ENCODE measurements at regions not wholly inside any gene's neighbourhood (a gene's known extent, or its start where the extent isn't known, plus 50 kb on each side); places are given as distances from the start of the nearest gene placed in this dataset.
A peak's percentile ranks its signal among the peaks of the same experiment; 100 is the strongest.

DNA sequence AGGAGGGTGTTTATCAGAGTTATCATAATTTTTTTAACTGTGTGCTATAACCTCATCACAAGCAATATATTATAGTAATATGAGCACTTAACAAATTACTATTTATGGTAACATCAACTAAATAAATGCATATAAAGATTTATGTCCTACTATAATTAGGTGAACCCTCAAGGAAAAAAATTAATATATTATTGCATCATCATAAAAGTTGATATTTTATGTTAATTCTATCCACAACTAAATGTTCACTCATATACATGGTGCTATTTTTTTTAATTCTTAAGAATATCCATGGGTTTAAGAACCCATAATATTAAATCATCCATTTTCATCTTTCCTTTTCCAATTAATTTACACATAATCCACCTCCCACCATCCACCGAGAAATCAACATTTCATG is 506.0 kb upstream of the USP15 start:
- H3K4me1 ChIP-seq (ENCODE audit: insufficient read depth) = peaks cover 18% of the 10 kb centered on the region
- TF ChIP-seq EZH2phosphoT487 (IDR thresholded peaks at IDR 0.05; ENCODE audit: insufficient read depth, low read depth) = no peak

DNA sequence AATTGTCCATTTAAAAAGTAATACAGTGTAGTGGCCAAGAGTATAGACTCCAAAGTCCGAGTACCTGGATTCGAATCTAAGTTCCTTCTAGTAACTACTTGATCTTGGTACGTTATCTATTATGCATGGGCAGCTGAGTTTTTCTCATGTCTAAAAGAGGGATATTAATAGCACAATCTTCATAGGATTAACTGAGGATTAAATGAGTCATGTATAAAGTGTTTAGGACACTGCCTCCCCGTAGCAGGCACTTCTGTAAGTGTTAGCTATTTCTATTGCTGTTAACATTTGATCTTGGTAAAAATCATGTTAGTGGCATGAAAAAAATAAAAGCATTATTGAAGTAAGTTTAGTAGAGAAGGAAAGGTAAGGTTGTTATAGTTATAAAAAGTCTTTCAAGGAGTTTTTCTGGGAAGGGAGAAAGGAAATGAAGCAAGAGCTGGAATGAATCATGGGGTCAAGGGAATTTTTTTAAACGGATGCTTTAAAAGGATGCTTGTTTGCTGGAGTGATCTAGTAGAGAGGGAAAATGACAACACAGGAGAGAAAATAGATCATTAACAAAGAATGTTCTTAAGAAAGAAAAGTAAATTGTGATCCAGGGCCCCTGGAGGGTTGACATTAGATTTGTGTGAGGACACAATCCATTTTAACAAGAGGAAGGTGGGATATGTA is 502.2 kb upstream of the USP15 start:
- no peaks in the 10 kb centered on the region for H3K9me2 ChIP-seq (ENCODE audit: insufficient read depth)
- DNase-seq = peak; percentile 68
- 31 to 36% methylated on average over 5 of the region's 5 CpGs for WGBS, 2 experiments (ENCODE audit: low coverage in 1 of 2, low lambda C conversion rate in 2 of 2, missing lambda C conversion rate in 2 of 2)
- H3K4me2 ChIP-seq (ENCODE audit: unreplicated experiment) = peak overlapping the region; percentile 19
- H3K36me3 ChIP-seq (ENCODE audit: low read depth) = no peaks in the 10 kb centered on the region
- no peak for TF ChIP-seq EZH2 (IDR thresholded peaks at IDR 0.05; ENCODE audit: insufficient read depth, poor library complexity, severe bottlenecking)
- no peak for TF ChIP-seq EZH2phosphoT487 (IDR thresholded peaks at IDR 0.05; ENCODE audit: insufficient read depth, low read depth)
- H2AFZ ChIP-seq = no peak overlapping the region
- no peaks in the 10 kb centered on the region for H3K79me2 ChIP-seq (ENCODE audit: insufficient read depth)
- peaks cover 18% of the 10 kb centered on the region for H3K4me1 ChIP-seq (ENCODE audit: insufficient read depth)
- peak overlapping the region; percentile 6; the same call in 1 of the 2 replicates for H3K4me3 ChIP-seq
- H3F3A ChIP-seq (ENCODE audit: insufficient read depth) = peaks cover 21% of the 10 kb centered on the region
- H4K20me1 ChIP-seq (ENCODE audit: insufficient read depth) = no peaks in the 10 kb centered on the region
- in situ Hi-C loops (cut with MboI) = no loop called here
- no peaks in the 10 kb centered on the region for H3K27me3 ChIP-seq (replicated peaks; ENCODE audit: insufficient read depth)
- H3K9me3 ChIP-seq (ENCODE audit: low read depth) = no peaks in the 10 kb centered on the region
- H3K9ac ChIP-seq = no peak overlapping the region
- H3K27ac ChIP-seq = 0 out of 2 replicates have a peak overlapping the region, but pooled peaks have one; percentile 1

More for the DNA sequence above, 506.0 kb upstream of the USP15 start:
- no peak overlapping the region for H3K4me2 ChIP-seq (ENCODE audit: unreplicated experiment)
- no peaks in the 10 kb centered on the region for H3K79me2 ChIP-seq (ENCODE audit: insufficient read depth)
- H3K4me3 ChIP-seq = no peak overlapping the region
- no peaks in the 10 kb centered on the region for H3K27me3 ChIP-seq (replicated peaks; ENCODE audit: insufficient read depth)
- in situ Hi-C loops (cut with MboI) = no loop called here
- no peak overlapping the region for H3K27ac ChIP-seq
- 83 to 93% methylated on average over 1 of the region's 1 CpG for WGBS, 2 experiments (ENCODE audit: low coverage in 1 of 2, low lambda C conversion rate in 2 of 2, missing lambda C conversion rate in 2 of 2)
- no peaks in the 10 kb centered on the region for H4K20me1 ChIP-seq (ENCODE audit: insufficient read depth)
- H2AFZ ChIP-seq = no peak overlapping the region
- no peak for DNase-seq
- no peak overlapping the region for H3K9ac ChIP-seq
- H3F3A ChIP-seq (ENCODE audit: insufficient read depth) = peaks cover 19% of the 10 kb centered on the region
- H3K36me3 ChIP-seq (ENCODE audit: low read depth) = no peaks in the 10 kb centered on the region
- no peaks in the 10 kb centered on the region for H3K9me2 ChIP-seq (ENCODE audit: insufficient read depth)
- H3K9me3 ChIP-seq (ENCODE audit: low read depth) = no peaks in the 10 kb centered on the region

DNA sequence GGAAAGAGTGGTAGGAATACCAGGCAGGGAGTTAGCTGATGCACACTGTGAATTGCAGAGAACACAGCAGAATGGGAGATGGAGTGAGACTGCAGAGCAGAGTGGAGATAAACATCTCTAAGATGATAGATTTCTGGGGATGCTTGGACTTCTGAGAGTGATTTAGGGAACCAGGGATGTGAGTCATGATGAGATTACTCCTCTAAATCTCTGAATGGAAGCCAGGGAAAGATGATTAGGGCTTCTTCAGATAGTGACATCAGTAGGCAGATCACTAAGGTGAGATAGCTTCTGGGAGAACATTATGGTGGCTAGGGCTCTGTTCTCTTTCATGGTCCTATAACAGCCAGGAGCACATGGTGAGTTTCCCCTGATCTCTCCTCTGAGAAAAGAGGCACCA is 501.5 kb upstream of the USP15 start:
- Histone ChIP-seq H3F3A (ENCODE audit: insufficient read depth) (peaks cover 21% of the 10 kb centered on the region), H3K4me3 (no peak overlapping the region), H2AFZ (no peak overlapping the region), H3K79me2 (ENCODE audit: insufficient read depth) (no peaks in the 10 kb centered on the region), H4K20me1 (ENCODE audit: insufficient read depth) (no peaks in the 10 kb centered on the region), H3K4me2 (ENCODE audit: unreplicated experiment) (peak overlapping the region; percentile 19), H3K27me3 (replicated peaks; ENCODE audit: insufficient read depth) (no peaks in the 10 kb centered on the region), H3K4me1 (ENCODE audit: insufficient read depth) (peaks cover 18% of the 10 kb centered on the region), H3K9me3 (ENCODE audit: low read depth) (no peaks in the 10 kb centered on the region), H3K9ac (no peak overlapping the region), H3K27ac (0 out of 2 replicates have a peak overlapping the region, but pooled peaks have one; percentile 1), H3K36me3 (ENCODE audit: low read depth) (no peaks in the 10 kb centered on the region), H3K9me2 (ENCODE audit: insufficient read depth) (no peaks in the 10 kb centered on the region)
- peak; percentile 32 for DNase-seq
- no peak for TF ChIP-seq EZH2phosphoT487 (IDR thresholded peaks at IDR 0.05; ENCODE audit: insufficient read depth, low read depth)
- no peak for TF ChIP-seq EZH2 (IDR thresholded peaks at IDR 0.05; ENCODE audit: insufficient read depth, poor library complexity, severe bottlenecking)
- in situ Hi-C loops (cut with MboI) = no loop called here

DNA sequence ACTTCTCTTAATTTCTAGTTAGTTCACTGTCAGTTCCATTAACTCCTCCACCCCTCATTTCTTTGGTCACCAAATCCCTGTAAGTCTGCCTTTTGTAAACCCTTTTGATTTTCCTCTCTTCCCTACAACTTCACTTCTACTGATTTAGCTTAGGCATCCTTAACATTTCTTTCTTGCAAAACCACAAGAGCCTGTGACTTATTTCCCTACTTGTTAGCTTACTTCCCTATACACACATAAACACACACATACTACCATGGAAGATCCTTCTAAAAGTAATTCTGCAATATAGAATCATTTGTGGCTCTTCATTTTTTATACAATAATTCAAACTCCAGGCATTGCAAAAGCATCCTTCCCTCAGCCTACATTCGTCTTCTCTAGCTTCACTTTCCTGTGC is 494.3 kb upstream of the USP15 start:
- WGBS, 2 experiments (ENCODE audit: low coverage in 1 of 2, low lambda C conversion rate in 2 of 2, missing lambda C conversion rate in 2 of 2) = 63 to 72% methylated on average over 1 of the region's 1 CpG
- no peaks in the 10 kb centered on the region for H3K79me2 ChIP-seq (ENCODE audit: insufficient read depth)
- in situ Hi-C loops (cut with MboI) = no loop called here

More for the DNA sequence above, 494.3 kb upstream of the USP15 start:
- Histone ChIP-seq H3K4me2 (ENCODE audit: unreplicated experiment) (no peak overlapping the region), H3K27ac (no peak overlapping the region), H3K9me2 (ENCODE audit: insufficient read depth) (no peaks in the 10 kb centered on the region), H4K20me1 (ENCODE audit: insufficient read depth) (no peaks in the 10 kb centered on the region), H3K36me3 (ENCODE audit: low read depth) (no peaks in the 10 kb centered on the region), H3K4me1 (ENCODE audit: insufficient read depth) (no peaks in the 10 kb centered on the region), H3K9me3 (ENCODE audit: low read depth) (no peaks in the 10 kb centered on the region), H3K4me3 (no peak overlapping the region), H2AFZ (no peak overlapping the region), H3F3A (ENCODE audit: insufficient read depth) (no peaks in the 10 kb centered on the region), H3K9ac (no peak overlapping the region), H3K27me3 (replicated peaks; ENCODE audit: insufficient read depth) (no peaks in the 10 kb centered on the region; the same call in 1 of the 2 replicates)
- no peak for DNase-seq
- TF ChIP-seq EZH2 (IDR thresholded peaks at IDR 0.05; ENCODE audit: insufficient read depth, poor library complexity, severe bottlenecking) (no peak), EZH2phosphoT487 (IDR thresholded peaks at IDR 0.05; ENCODE audit: insufficient read depth, low read depth) (no peak)
